ENCODE measurements at regions not wholly inside any gene's neighbourhood (a gene's known extent, or its start where the extent isn't known, plus 50 kb on each side); places are given as distances from the start of the nearest gene placed in this dataset.

DNA sequence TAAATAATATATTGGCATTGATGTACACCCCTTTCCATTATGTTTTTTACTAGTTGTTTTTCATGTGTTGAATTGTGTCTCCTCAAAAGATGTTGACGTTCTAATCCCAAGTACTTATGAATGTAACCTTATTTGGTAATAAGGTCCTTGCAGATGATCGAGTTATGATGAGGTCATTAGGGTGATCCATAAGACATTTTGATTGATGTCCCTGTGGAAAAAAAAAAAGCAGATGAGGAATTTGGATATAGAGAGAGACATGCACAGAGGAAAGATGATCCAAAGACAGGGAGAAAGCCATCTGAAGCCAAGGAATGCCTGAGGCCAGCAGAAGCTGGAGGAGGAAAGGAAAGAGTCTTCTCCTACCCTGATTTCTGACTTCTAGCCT is 632.7 kb downstream of the TLR4 start:
- no peaks in the 10 kb centered on the region for H3K36me3 ChIP-seq (ENCODE audit: insufficient read depth, low read length)
- no peaks in the 10 kb centered on the region for H3K4me1 ChIP-seq (ENCODE audit: insufficient read depth, low read length)
- H2AFZ ChIP-seq (ENCODE audit: low read length), result no peak overlapping the region
- no peaks in the 10 kb centered on the region for H3K9me3 ChIP-seq (ENCODE audit: low read depth, low read length)
- no peak overlapping the region for H3K27ac ChIP-seq (ENCODE audit: low read depth, low read length)
- no peak overlapping the region for H3K4me3 ChIP-seq (ENCODE audit: insufficient read depth, low read length)
- DNase-seq (ENCODE audit: insufficient read length, low spot score, missing footprints), result no peak
- H4K20me1 ChIP-seq (ENCODE audit: insufficient read depth, low read length), result no peaks in the 10 kb centered on the region
- H3K4me2 ChIP-seq (ENCODE audit: insufficient read depth, low read length), result no peak overlapping the region
- TF ChIP-seq, protein P1, sequence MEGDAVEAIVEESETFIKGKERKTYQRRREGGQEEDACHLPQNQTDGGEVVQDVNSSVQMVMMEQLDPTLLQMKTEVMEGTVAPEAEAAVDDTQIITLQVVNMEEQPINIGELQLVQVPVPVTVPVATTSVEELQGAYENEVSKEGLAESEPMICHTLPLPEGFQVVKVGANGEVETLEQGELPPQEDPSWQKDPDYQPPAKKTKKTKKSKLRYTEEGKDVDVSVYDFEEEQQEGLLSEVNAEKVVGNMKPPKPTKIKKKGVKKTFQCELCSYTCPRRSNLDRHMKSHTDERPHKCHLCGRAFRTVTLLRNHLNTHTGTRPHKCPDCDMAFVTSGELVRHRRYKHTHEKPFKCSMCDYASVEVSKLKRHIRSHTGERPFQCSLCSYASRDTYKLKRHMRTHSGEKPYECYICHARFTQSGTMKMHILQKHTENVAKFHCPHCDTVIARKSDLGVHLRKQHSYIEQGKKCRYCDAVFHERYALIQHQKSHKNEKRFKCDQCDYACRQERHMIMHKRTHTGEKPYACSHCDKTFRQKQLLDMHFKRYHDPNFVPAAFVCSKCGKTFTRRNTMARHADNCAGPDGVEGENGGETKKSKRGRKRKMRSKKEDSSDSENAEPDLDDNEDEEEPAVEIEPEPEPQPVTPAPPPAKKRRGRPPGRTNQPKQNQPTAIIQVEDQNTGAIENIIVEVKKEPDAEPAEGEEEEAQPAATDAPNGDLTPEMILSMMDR (IDR thresholded peaks at IDR 0.05; ENCODE audit: extremely low read depth, low read depth, low read length), result no peak
- H3K27me3 ChIP-seq (ENCODE audit: insufficient read depth, low read length), result no peaks in the 10 kb centered on the region
- no peaks in the 10 kb centered on the region for H3K79me2 ChIP-seq (ENCODE audit: insufficient read depth, low read length)

DNA sequence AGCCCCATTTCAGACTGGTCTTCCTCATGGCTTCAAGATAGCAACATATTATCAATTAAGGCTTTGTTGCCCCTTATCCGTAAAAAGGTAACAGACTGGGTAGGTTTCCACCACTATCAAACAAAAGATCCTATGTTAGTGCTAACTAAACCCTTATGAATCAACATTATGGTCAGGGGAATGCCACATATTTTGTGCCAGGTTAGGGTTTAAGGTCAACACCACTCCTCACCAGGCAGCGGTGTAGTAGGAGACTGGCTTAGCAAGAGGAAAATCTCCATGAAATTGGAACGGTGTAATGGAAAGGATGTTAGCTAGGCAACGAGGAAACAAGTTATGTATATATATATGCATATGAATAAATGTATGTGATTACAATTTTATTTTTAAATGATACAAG is 655.8 kb downstream of the TLR4 start:
- no peak for DNase-seq (ENCODE audit: insufficient read length, low spot score, missing footprints)
- Histone ChIP-seq H3K27me3 (ENCODE audit: insufficient read depth, low read length) (no peaks in the 10 kb centered on the region), H3K4me3 (ENCODE audit: insufficient read depth, low read length) (no peak overlapping the region), H3K9me3 (ENCODE audit: low read depth, low read length) (no peaks in the 10 kb centered on the region), H4K20me1 (ENCODE audit: insufficient read depth, low read length) (no peaks in the 10 kb centered on the region), H3K27ac (ENCODE audit: low read depth, low read length) (no peak overlapping the region), H3K4me2 (ENCODE audit: insufficient read depth, low read length) (no peak overlapping the region), H2AFZ (ENCODE audit: low read length) (no peak overlapping the region), H3K79me2 (ENCODE audit: insufficient read depth, low read length) (no peaks in the 10 kb centered on the region), H3K36me3 (ENCODE audit: insufficient read depth, low read length) (no peaks in the 10 kb centered on the region), H3K4me1 (ENCODE audit: insufficient read depth, low read length) (no peaks in the 10 kb centered on the region)
- TF ChIP-seq, protein P1 (IDR thresholded peaks at IDR 0.05; ENCODE audit: extremely low read depth, low read depth, low read length), result no peak

DNA sequence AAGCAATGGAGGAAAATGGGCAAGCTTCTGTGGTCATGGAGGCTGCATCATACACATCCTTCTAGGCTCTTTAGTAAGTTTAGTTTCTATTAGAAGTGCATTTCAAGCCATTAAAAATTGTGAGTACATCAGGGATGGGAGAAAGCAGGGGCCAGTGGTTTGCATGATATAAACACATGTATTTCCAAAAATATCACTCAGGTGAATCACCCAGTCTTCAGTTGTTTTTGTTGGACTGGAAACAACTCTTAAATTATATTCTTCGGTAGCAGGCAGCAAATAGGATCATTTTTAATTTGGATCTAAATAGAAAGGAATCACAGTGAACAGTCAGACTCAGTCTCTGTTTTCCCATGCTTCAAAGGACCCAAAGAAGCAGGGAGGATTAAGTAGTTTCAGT is 657.9 kb downstream of the TLR4 start:
- Histone ChIP-seq H3K27ac (ENCODE audit: low read depth, low read length) (no peak overlapping the region), H3K4me2 (ENCODE audit: insufficient read depth, low read length) (no peak overlapping the region), H3K4me1 (ENCODE audit: insufficient read depth, low read length) (no peaks in the 10 kb centered on the region), H3K4me3 (ENCODE audit: insufficient read depth, low read length) (no peak overlapping the region), H3K9me3 (ENCODE audit: low read depth, low read length) (no peaks in the 10 kb centered on the region), H3K36me3 (ENCODE audit: insufficient read depth, low read length) (no peaks in the 10 kb centered on the region), H3K79me2 (ENCODE audit: insufficient read depth, low read length) (no peaks in the 10 kb centered on the region), H3K27me3 (ENCODE audit: insufficient read depth, low read length) (no peaks in the 10 kb centered on the region), H2AFZ (ENCODE audit: low read length) (no peak overlapping the region), H4K20me1 (ENCODE audit: insufficient read depth, low read length) (no peaks in the 10 kb centered on the region)
- TF ChIP-seq, protein P1 (IDR thresholded peaks at IDR 0.05; ENCODE audit: extremely low read depth, low read depth, low read length), result no peak
- DNase-seq (ENCODE audit: insufficient read length, low spot score, missing footprints), result no peak

DNA sequence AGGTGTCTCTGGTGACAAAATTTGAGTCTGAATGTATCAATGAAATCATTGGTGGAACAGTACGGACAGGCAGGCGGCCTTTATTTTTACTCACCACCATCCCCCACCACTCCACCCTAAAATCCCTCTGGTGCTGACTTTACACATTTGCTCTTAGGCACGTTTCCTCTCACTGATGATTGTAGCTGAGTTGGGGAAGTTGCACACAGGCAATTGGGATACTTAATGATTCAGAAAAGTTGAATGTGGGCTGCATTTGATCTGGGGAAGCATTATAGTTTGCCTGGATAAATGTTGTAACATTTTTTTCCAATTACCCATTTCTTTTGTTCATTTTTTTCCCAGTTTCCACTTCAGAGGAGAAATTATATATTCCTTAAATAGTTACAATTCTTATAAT is 658.4 kb downstream of the TLR4 start:
- Histone ChIP-seq H3K36me3 (ENCODE audit: insufficient read depth, low read length) (no peaks in the 10 kb centered on the region), H3K9me3 (ENCODE audit: low read depth, low read length) (no peaks in the 10 kb centered on the region), H2AFZ (ENCODE audit: low read length) (no peak overlapping the region), H3K4me1 (ENCODE audit: insufficient read depth, low read length) (no peaks in the 10 kb centered on the region), H3K27me3 (ENCODE audit: insufficient read depth, low read length) (no peaks in the 10 kb centered on the region), H4K20me1 (ENCODE audit: insufficient read depth, low read length) (no peaks in the 10 kb centered on the region), H3K27ac (ENCODE audit: low read depth, low read length) (no peak overlapping the region), H3K4me2 (ENCODE audit: insufficient read depth, low read length) (no peak overlapping the region), H3K79me2 (ENCODE audit: insufficient read depth, low read length) (no peaks in the 10 kb centered on the region), H3K4me3 (ENCODE audit: insufficient read depth, low read length) (no peak overlapping the region)
- DNase-seq (ENCODE audit: insufficient read length, low spot score, missing footprints), result no peak
- TF ChIP-seq, protein P1 (IDR thresholded peaks at IDR 0.05; ENCODE audit: extremely low read depth, low read depth, low read length), result no peak
